ENCODE measurements at regions not wholly inside any gene's neighbourhood (a gene's known extent, or its start where the extent isn't known, plus 50 kb on each side); places are given as distances from the start of the nearest gene placed in this dataset.

- no peak for TF ChIP-seq RAD21 (conservative IDR thresholded peaks at IDR 0.05)
- TF ChIP-seq TAF1 (IDR thresholded peaks at IDR 0.05; ENCODE audit: low read depth) = no peak
- TF ChIP-seq CTCF (IDR thresholded peaks at IDR 0.05; ENCODE audit: poor library complexity, severe bottlenecking) = no peak
- TF ChIP-seq POLR2AphosphoS5 (IDR thresholded peaks at IDR 0.05) = no peak
- TF ChIP-seq, protein P1, sequence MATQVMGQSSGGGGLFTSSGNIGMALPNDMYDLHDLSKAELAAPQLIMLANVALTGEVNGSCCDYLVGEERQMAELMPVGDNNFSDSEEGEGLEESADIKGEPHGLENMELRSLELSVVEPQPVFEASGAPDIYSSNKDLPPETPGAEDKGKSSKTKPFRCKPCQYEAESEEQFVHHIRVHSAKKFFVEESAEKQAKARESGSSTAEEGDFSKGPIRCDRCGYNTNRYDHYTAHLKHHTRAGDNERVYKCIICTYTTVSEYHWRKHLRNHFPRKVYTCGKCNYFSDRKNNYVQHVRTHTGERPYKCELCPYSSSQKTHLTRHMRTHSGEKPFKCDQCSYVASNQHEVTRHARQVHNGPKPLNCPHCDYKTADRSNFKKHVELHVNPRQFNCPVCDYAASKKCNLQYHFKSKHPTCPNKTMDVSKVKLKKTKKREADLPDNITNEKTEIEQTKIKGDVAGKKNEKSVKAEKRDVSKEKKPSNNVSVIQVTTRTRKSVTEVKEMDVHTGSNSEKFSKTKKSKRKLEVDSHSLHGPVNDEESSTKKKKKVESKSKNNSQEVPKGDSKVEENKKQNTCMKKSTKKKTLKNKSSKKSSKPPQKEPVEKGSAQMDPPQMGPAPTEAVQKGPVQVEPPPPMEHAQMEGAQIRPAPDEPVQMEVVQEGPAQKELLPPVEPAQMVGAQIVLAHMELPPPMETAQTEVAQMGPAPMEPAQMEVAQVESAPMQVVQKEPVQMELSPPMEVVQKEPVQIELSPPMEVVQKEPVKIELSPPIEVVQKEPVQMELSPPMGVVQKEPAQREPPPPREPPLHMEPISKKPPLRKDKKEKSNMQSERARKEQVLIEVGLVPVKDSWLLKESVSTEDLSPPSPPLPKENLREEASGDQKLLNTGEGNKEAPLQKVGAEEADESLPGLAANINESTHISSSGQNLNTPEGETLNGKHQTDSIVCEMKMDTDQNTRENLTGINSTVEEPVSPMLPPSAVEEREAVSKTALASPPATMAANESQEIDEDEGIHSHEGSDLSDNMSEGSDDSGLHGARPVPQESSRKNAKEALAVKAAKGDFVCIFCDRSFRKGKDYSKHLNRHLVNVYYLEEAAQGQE (IDR thresholded peaks at IDR 0.05; ENCODE audit: borderline replicate concordance) = no peak
- TF ChIP-seq EZH2 (IDR thresholded peaks at IDR 0.05; ENCODE audit: borderline replicate concordance, insufficient read depth, low read length, poor library complexity, severe bottlenecking) = no peak
- no peak for TF ChIP-seq EP300 (conservative IDR thresholded peaks at IDR 0.05; ENCODE audit: poor library complexity, severe bottlenecking)
- no peak for TF ChIP-seq SMC3 (conservative IDR thresholded peaks at IDR 0.05; ENCODE audit: poor library complexity)
- no peak for TF ChIP-seq MXI1 (conservative IDR thresholded peaks at IDR 0.05; ENCODE audit: poor library complexity, severe bottlenecking)
- H3K4me2 ChIP-seq (ENCODE audit: low read length) = no peak overlapping the region
- H3K9ac ChIP-seq (ENCODE audit: low read length) = no peak overlapping the region
- H2AFZ ChIP-seq (ENCODE audit: low read depth, low read length) = no peak overlapping the region
- no peaks in the 10 kb centered on the region for H3K27me3 ChIP-seq (ENCODE audit: insufficient read depth, low read depth, low read length)
- H3K9me2 ChIP-seq (ENCODE audit: insufficient read depth, low read length) = no peaks in the 10 kb centered on the region
- H3K36me3 ChIP-seq (ENCODE audit: insufficient read depth, low read length) = no peaks in the 10 kb centered on the region
- H4K20me1 ChIP-seq (ENCODE audit: insufficient read depth) = no peaks in the 10 kb centered on the region
- H3K4me3 ChIP-seq (ENCODE audit: low read length) = no peak overlapping the region
- no peaks in the 10 kb centered on the region for H3K9me3 ChIP-seq (ENCODE audit: low read length)
- no peak overlapping the region for H3K27ac ChIP-seq (ENCODE audit: low read length)
- H3K79me2 ChIP-seq (replicated peaks; ENCODE audit: insufficient read depth, low read length) = no peaks in the 10 kb centered on the region
- no peaks in the 10 kb centered on the region for H3F3A ChIP-seq (ENCODE audit: insufficient read depth, low read length, poor library complexity, severe bottlenecking)
Measured at GRCh38 chr7:42674541-42674940, 237.3 kb downstream of the C7orf25 start.

DNA sequence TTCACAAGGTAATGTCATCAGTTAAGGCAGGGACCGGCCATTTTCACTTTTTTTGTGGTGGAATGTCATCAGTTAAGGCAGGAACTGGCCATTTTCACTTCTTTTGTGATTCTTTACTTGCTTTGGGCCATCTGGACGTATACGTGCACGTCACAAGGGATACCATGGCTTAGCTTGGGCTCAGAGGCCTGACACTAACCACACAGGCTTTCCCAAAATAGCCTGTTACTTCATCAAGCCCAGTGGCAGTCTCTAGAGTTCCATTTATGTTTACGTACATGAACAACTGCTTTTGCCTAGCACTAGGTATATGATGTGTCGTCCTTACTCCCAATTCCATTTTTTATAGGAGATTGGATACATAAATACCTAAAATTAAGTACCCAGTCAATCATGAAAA, 237.9 kb downstream of the C7orf25 start:
- no peaks in the 10 kb centered on the region for H4K20me1 ChIP-seq (ENCODE audit: insufficient read depth)
- H3F3A ChIP-seq (ENCODE audit: insufficient read depth, low read length, poor library complexity, severe bottlenecking) = no peaks in the 10 kb centered on the region
- H3K36me3 ChIP-seq (ENCODE audit: insufficient read depth, low read length) = no peaks in the 10 kb centered on the region
- H2AFZ ChIP-seq (ENCODE audit: low read depth, low read length) = no peak overlapping the region
- no peak overlapping the region for H3K4me2 ChIP-seq (ENCODE audit: low read length)
- H3K9me2 ChIP-seq (ENCODE audit: insufficient read depth, low read length) = no peaks in the 10 kb centered on the region
- H3K27ac ChIP-seq (ENCODE audit: low read length) = no peak overlapping the region
- H3K9ac ChIP-seq (ENCODE audit: low read length) = no peak overlapping the region
- no peaks in the 10 kb centered on the region for H3K27me3 ChIP-seq (ENCODE audit: insufficient read depth, low read depth, low read length)
- no peaks in the 10 kb centered on the region for H3K9me3 ChIP-seq (ENCODE audit: low read length)
- TF ChIP-seq SMC3 (conservative IDR thresholded peaks at IDR 0.05; ENCODE audit: poor library complexity) (no peak), EP300 (conservative IDR thresholded peaks at IDR 0.05; ENCODE audit: poor library complexity, severe bottlenecking) (no peak), EZH2 (IDR thresholded peaks at IDR 0.05; ENCODE audit: borderline replicate concordance, insufficient read depth, low read length, poor library complexity, severe bottlenecking) (no peak), MXI1 (conservative IDR thresholded peaks at IDR 0.05; ENCODE audit: poor library complexity, severe bottlenecking) (no peak), RAD21 (conservative IDR thresholded peaks at IDR 0.05) (no peak), POLR2AphosphoS5 (IDR thresholded peaks at IDR 0.05) (no peak), TAF1 (IDR thresholded peaks at IDR 0.05; ENCODE audit: low read depth) (no peak), CTCF (IDR thresholded peaks at IDR 0.05; ENCODE audit: poor library complexity, severe bottlenecking) (no peak)
- TF ChIP-seq, protein P1 (IDR thresholded peaks at IDR 0.05; ENCODE audit: borderline replicate concordance) = no peak
- no peaks in the 10 kb centered on the region for H3K79me2 ChIP-seq (replicated peaks; ENCODE audit: insufficient read depth, low read length)
- H3K4me3 ChIP-seq (ENCODE audit: low read length) = no peak overlapping the region

Data from neural cell (in vitro differentiated cells).